Urothelium cell line (cell line): ENCODE measurements at regions not wholly inside any gene's neighbourhood (a gene's known extent, or its start where the extent isn't known, plus 50 kb on each side); places are given as distances from the start of the nearest gene placed in this dataset.
"Not testable (repeated sequence)": the region's sequence is repeated elsewhere in the genome, so short reads cannot be mapped to it uniquely, and the experiment has no call there.

Experiments used
- DNase-seq: peaks from one replicate; pipeline ENCODE4 v3.0.0; 2011; ENCODE audit warnings: low spot score, mixed read lengths
- FAIRE-seq: peaks from 2 replicates; lab custom pipeline; 2011; peaks lifted over from hg19 to GRCh38; lab: Jason Lieb, UNC

GRCh38 chr1:60489916-60490480, 416.4 kb upstream of the C1orf87 start:
- not testable (repeated sequence) for FAIRE-seq

GRCh38 chr1:60488847-60489246, 415.3 kb upstream of the C1orf87 start:
- DNase-seq = no peak
- FAIRE-seq = no peak

More at GRCh38 chr1:60489916-60490480, 416.4 kb upstream of the C1orf87 start:
- DNase-seq = peak; percentile 7

GRCh38 chr1:60487565-60488345, 414.2 kb upstream of the C1orf87 start:
- DNase-seq = no peak
- FAIRE-seq = no peak

- FAIRE-seq (no peak), DNase-seq (no peak)
Observed at GRCh38 chr1:60483509-60483908, 409.9 kb upstream of the C1orf87 start.

GRCh38 chr1:60470246-60470645, 396.7 kb upstream of the C1orf87 start:
- DNase-seq (no peak), FAIRE-seq (no peak)

GRCh38 chr1:60463786-60464185, 390.2 kb upstream of the C1orf87 start:
- DNase-seq (no peak), FAIRE-seq (no peak)

GRCh38 chr1:60463146-60463545, 389.6 kb upstream of the C1orf87 start:
- no peak for DNase-seq
- FAIRE-seq = no peak

GRCh38 chr1:60461925-60462595, 388.5 kb upstream of the C1orf87 start:
- FAIRE-seq (no peak), DNase-seq (no peak)

- DNase-seq = no peak
- FAIRE-seq = no peak
Observed at GRCh38 chr1:60458111-60458510, 384.5 kb upstream of the C1orf87 start.

GRCh38 chr1:60449876-60450275, 376.3 kb upstream of the C1orf87 start:
- FAIRE-seq (no peak), DNase-seq (no peak)

- DNase-seq = no peak
- no peak for FAIRE-seq
Observed at GRCh38 chr1:60448850-60449249, 375.3 kb upstream of the C1orf87 start.

GRCh38 chr1:60444680-60445079, 371.1 kb upstream of the C1orf87 start:
- FAIRE-seq (no peak), DNase-seq (no peak)

GRCh38 chr1:60436186-60436585, 362.6 kb upstream of the C1orf87 start:
- no peak for DNase-seq
- FAIRE-seq = no peak

GRCh38 chr1:60431593-60431992, 358.0 kb upstream of the C1orf87 start:
- FAIRE-seq (no peak), DNase-seq (no peak)

GRCh38 chr1:60430375-60430774, 356.8 kb upstream of the C1orf87 start:
- no peak for FAIRE-seq

GRCh38 chr1:60428127-60428526, 354.6 kb upstream of the C1orf87 start:
- FAIRE-seq (no peak), DNase-seq (no peak)

More at GRCh38 chr1:60430375-60430774, 356.8 kb upstream of the C1orf87 start:
- DNase-seq = no peak

- no peak for DNase-seq
- no peak for FAIRE-seq
Observed at GRCh38 chr1:60427701-60428100, 354.1 kb upstream of the C1orf87 start.

GRCh38 chr1:60427194-60427593, 353.6 kb upstream of the C1orf87 start:
- DNase-seq = no peak
- no peak for FAIRE-seq

- DNase-seq = no peak
- FAIRE-seq = no peak
Observed at GRCh38 chr1:60425528-60425927, 352.0 kb upstream of the C1orf87 start.

GRCh38 chr1:60423146-60423780, 349.7 kb upstream of the C1orf87 start:
- FAIRE-seq = no peak
- DNase-seq = no peak

- FAIRE-seq (no peak), DNase-seq (no peak)
Observed at GRCh38 chr1:60421965-60422364, 348.4 kb upstream of the C1orf87 start.
